UCSD-AML1 (cell line): ENCODE measurements at regions not wholly inside any gene's neighbourhood (a gene's known extent, or its start where the extent isn't known, plus 50 kb on each side); places are given as distances from the start of the nearest gene placed in this dataset.

Source experiments
- DNase-seq: peaks from one replicate; lab custom pipeline; 2025; ENCODE audit not compliant: unreplicated experiment; lab: John Stamatoyannopoulos, UW

- no peak for DNase-seq
Measured at GRCh38 chr2:158009399-158009798, 92.3 kb upstream of the UPP2 start.

- DNase-seq = no peak
Measured at GRCh38 chr2:158006961-158007719, 94.5 kb upstream of the UPP2 start.

GRCh38 chr2:158004126-158004764, 97.4 kb upstream of the UPP2 start:
- DNase-seq = no peak

GRCh38 chr2:158002079-158002478, 99.6 kb upstream of the UPP2 start:
- DNase-seq = no peak

GRCh38 chr2:157996799-157997198, 104.9 kb upstream of the UPP2 start:
- DNase-seq = no peak

- no peak for DNase-seq
Measured at GRCh38 chr2:157995117-157995516, 106.6 kb upstream of the UPP2 start.

- no peak for DNase-seq
Measured at GRCh38 chr2:157991932-157992331, 109.7 kb upstream of the UPP2 start.

GRCh38 chr2:157990173-157990572, 111.5 kb upstream of the UPP2 start:
- DNase-seq = no peak

GRCh38 chr2:157989227-157989626, 112.4 kb upstream of the UPP2 start:
- DNase-seq = no peak

GRCh38 chr2:157986761-157987160, 110.6 kb upstream of the ACVR1 start:
- no peak for DNase-seq

- no peak for DNase-seq
Measured at GRCh38 chr2:157984866-157985265, 108.7 kb upstream of the ACVR1 start.

GRCh38 chr2:157980020-157980419, 103.9 kb upstream of the ACVR1 start:
- DNase-seq = no peak

GRCh38 chr2:157971702-157972101, 95.6 kb upstream of the ACVR1 start:
- DNase-seq = no peak

- no peak for DNase-seq
Measured at GRCh38 chr2:157967856-157968255, 91.7 kb upstream of the ACVR1 start.

GRCh38 chr2:157959249-157959648, 83.1 kb upstream of the ACVR1 start:
- DNase-seq = no peak

GRCh38 chr2:157957596-157957995, 81.5 kb upstream of the ACVR1 start:
- DNase-seq = no peak

GRCh38 chr2:157952558-157952957, 76.4 kb upstream of the ACVR1 start:
- DNase-seq = no peak

GRCh38 chr2:157948856-157949255, 72.7 kb upstream of the ACVR1 start:
- no peak for DNase-seq

GRCh38 chr2:157946919-157947557, 70.9 kb upstream of the ACVR1 start:
- no peak for DNase-seq

- DNase-seq = no peak
Measured at GRCh38 chr2:157940024-157940423, 63.9 kb upstream of the ACVR1 start.

- DNase-seq = no peak
Measured at GRCh38 chr2:157938556-157938955, 62.4 kb upstream of the ACVR1 start.

GRCh38 chr2:157936406-157936805, 60.3 kb upstream of the ACVR1 start:
- no peak for DNase-seq
